GM19463 (cell line): ENCODE measurements at regions not wholly inside any gene's neighbourhood (a gene's known extent, or its start where the extent isn't known, plus 50 kb on each side); places are given as distances from the start of the nearest gene placed in this dataset.

Experiments used
- ATAC-seq: cut with Tn5 transposase; IDR thresholded peaks from one replicate; pipeline ENCODE4 v1.9.1; 2021; ENCODE audit warnings: mild to moderate bottlenecking, moderate library complexity; ENCODE audit not compliant: unreplicated experiment

- ATAC-seq, result peak; percentile 72
Observed at GRCh38 chr20:24773751-24774201, 175.3 kb upstream of the CST7 start.

GRCh38 chr20:24775966-24776365 is 173.1 kb upstream of the CST7 start:
- no peak for ATAC-seq

GRCh38 chr20:24776755-24777271 is 172.3 kb upstream of the CST7 start:
- no peak for ATAC-seq

GRCh38 chr20:24777746-24778145 is 171.3 kb upstream of the CST7 start:
- ATAC-seq, result no peak

- ATAC-seq, result no peak
Observed at GRCh38 chr20:24778585-24779031, 170.5 kb upstream of the CST7 start.

DNA sequence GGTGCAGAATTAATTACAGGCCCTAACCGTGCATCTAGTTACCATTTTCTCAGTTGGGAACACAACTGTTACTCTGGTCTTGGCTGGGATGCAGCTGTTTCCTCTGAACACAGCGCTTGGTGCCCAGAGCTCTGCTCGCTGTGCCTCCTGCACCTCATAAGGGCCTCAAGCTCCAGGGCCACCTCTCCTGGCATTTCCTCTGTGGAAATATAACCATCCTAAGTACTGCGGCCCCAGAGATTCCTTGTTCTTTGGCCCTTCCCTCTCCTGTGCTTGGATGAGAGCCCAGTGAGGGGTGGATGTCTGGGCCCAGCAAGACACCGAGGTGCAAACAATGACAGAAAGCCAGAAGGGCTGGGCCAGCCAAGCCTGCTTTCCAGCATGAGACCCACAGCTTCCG is 169.9 kb upstream of the CST7 start:
- ATAC-seq, result no peak

DNA sequence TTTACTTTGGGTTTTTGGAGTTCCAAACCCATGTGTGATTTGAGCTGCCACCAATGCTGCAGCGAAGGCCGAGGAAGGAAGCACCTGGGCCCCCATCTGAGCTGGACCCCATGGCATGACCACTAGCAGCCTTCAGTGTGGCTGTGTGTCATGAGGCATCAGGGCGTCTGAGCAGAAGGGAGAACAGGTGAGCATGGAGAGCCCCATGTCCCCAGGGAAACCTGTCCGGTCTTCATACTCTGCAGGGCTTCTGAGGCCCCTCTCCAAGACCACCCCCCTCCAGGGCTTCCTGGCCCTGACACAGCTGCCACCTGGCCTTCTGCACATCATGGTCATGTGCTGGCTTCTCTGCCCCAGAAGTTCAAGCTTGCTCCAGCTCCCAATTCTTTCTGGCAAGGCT is 169.1 kb upstream of the CST7 start:
- ATAC-seq, result no peak

- no peak for ATAC-seq
Observed at GRCh38 chr20:24780674-24781417, 168.2 kb upstream of the CST7 start.

GRCh38 chr20:24781418-24781980 is 167.6 kb upstream of the CST7 start:
- ATAC-seq, result no peak

GRCh38 chr20:24782301-24782700 is 166.8 kb upstream of the CST7 start:
- no peak for ATAC-seq

GRCh38 chr20:24782801-24783630 is 166.1 kb upstream of the CST7 start:
- ATAC-seq, result no peak

GRCh38 chr20:24783631-24784492 is 165.2 kb upstream of the CST7 start:
- ATAC-seq, result no peak

- no peak for ATAC-seq
Observed at GRCh38 chr20:24784607-24785006, 164.5 kb upstream of the CST7 start.

GRCh38 chr20:24785141-24786110 is 163.6 kb upstream of the CST7 start:
- ATAC-seq, result no peak

DNA sequence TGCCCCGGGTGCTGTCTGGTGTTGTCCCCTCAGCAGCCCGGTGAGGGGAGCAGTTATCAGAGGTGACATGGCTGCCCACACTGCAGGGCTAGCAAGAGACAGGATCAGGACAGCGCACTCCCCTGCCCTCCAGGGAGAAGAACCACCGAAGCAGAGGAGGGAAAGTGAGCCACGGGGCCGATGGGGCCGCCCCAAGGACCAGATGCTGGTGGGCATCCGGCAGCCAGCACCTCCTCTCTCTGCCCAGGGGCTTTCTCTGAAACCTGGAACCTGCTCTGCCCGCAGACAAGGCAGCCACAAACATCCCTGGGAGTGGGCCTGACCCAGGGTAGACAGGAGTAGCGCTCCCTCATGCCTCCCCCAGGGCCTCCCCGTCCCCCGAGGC is 163.0 kb upstream of the CST7 start:
- ATAC-seq, result no peak

DNA sequence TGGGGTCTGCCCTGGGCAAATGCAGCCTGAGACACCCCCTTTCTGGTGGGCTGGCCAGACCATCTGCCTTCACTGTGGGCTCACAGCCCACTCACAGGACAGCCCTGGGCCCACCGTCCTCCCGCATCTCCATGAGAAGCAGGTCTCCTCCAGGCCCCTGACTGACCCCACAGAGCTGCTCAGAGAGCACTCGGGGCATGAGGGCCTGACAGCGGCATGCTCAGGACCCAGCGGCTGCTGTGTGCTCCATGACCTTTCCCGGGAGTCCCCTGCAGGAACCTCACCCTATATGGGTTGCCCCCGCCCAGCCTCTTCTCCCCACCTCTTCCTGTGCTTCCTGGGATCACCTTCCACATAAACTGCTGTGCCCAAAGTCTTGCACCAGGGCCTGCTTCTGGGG is 162.4 kb upstream of the CST7 start:
- no peak for ATAC-seq

DNA sequence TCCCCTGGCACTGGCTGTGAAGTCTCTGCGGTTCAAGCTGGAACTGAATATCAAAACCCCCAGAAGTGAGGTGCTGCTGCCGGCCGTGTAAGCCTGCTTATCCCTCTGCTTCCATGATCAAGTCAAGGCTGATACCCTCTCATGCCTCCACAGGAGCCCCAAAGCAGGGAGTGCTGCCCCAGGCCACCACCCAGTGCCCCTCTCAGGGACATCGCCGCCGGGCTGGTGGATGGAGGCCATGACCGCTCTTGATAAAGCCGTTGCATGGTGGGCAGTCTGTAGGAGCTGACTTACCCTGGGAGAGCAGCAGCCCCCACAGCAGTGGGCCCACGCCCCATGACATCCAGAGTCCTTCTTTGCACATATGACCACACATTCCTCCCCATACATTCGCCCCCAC is 162.0 kb upstream of the CST7 start:
- ATAC-seq, result no peak

DNA sequence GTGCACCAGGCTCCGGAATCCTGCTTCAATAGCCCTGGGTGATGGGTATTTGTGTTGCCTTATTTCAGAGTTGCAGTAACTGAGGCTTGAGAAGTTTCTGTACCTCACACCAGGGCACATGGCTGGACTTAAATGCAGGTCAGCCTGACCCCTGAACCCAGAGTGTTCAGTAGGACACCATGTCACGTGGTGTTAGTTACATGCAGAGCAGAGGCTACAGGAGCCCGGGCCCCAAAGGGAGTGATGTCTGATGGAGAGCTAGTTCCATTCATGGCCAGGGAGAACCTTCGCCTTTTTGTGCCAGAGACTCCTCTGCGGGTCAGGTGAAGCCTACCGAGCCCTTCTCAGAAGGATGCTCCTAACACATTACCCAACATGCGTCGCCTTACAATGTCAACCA is 161.4 kb upstream of the CST7 start:
- no peak for ATAC-seq

GRCh38 chr20:24789877-24790276 is 159.2 kb upstream of the CST7 start:
- ATAC-seq, result no peak
